SK-N-SH (cell line): ENCODE measurements at regions not wholly inside any gene's neighbourhood (a gene's known extent, or its start where the extent isn't known, plus 50 kb on each side); places are given as distances from the start of the nearest gene placed in this dataset.

Experiments
- CTCF ChIA-PET: fragments of 300-600, 350-600 bp; formaldehyde crosslinking; extraction: SDS; loops from one replicate; lab custom pipeline; 2021; lab: Yijun Ruan, JAX
- POLR2A ChIA-PET: fragments of 350-600 bp; sonication (Branson Sonifier 250); formaldehyde crosslinking; extraction: SDS; loops from one replicate; lab custom pipeline; 2020; ENCODE audit warnings: antibody characterized with exemption, inconsistent platforms; lab: Yijun Ruan, JAX
- DNase-seq: peaks from one replicate; pipeline ENCODE4 v3.0.0; 2012
- H2AFZ ChIP-seq: fragments of 200-600 bp; sonication (generic); 2 replicates; pipeline ENCODE4 v1.8.1; 2016; ENCODE audit warnings: antibody characterized with exemption, mild to moderate bottlenecking, low read depth
- H3F3A ChIP-seq: fragments of 200-600 bp; sonication (generic); replicated peaks from 2 replicates; pipeline ENCODE3; 2016; ENCODE audit warnings: antibody characterized with exemption, mild to moderate bottlenecking; ENCODE audit not compliant: insufficient read depth
- H3K27ac ChIP-seq, 2 experiments: fragments of 200-500 bp in 1 of 2; fragments of 200-600 bp in 1 of 2; sonication (Bioruptor generic) in 1 of 2; sonication (generic), shearing (Covaris generic) in 1 of 2; 2 replicates each; pipeline versions ENCODE4 v1.5.1 to v1.6.1; 2014 to 2016; ENCODE audit warnings: low read depth in 2 of 2, inconsistent platforms in 1 of 2, low read length in 1 of 2, mild to moderate bottlenecking in 1 of 2, mixed read lengths in 1 of 2
- H3K27me3 ChIP-seq: fragments of 200-600 bp; sonication (generic), shearing (Covaris generic); 2 replicates; pipeline ENCODE4 v1.6.1; 2016; ENCODE audit warnings: mixed run types; ENCODE audit not compliant: insufficient read depth
- H3K36me3 ChIP-seq, 2 experiments: fragments of 200-500 bp in 1 of 2; fragments of 200-600 bp in 1 of 2; sonication (Bioruptor generic) in 1 of 2; sonication (generic) in 1 of 2; replicated peaks in 1 of 2; 2 replicates each; pipeline versions ENCODE3 to v1.5.1; 2014 to 2016; ENCODE audit warnings: low read length in 1 of 2, mild to moderate bottlenecking in 1 of 2; ENCODE audit not compliant: insufficient read depth in 2 of 2, control insufficient read depth in 1 of 2
- H3K4me1 ChIP-seq, 2 experiments: fragments of 200-500 bp in 1 of 2; fragments of 200-600 bp in 1 of 2; sonication (Bioruptor generic) in 1 of 2; sonication (generic), shearing (Covaris generic) in 1 of 2; 2 replicates each; pipeline versions ENCODE4 v1.5.1 to v1.6.1; 2014 to 2016; ENCODE audit warnings: low read depth in 1 of 2, low read length in 1 of 2, mixed run types in 1 of 2; ENCODE audit not compliant: insufficient read depth in 2 of 2, control insufficient read depth in 1 of 2
- H3K4me2 ChIP-seq: fragments of 200-600 bp; sonication (generic), shearing (Covaris generic); 2 replicates; pipeline ENCODE4 v1.6.1; 2017; ENCODE audit warnings: mixed run types
- H3K4me3 ChIP-seq, 2 experiments: fragments of 200-500 bp in 1 of 2; fragments of 200-600 bp in 1 of 2; sonication (Bioruptor generic) in 1 of 2; sonication (generic), shearing (Covaris generic) in 1 of 2; 2 replicates each; pipeline versions ENCODE4 v1.5.1 to v1.8.1; 2014 to 2016; ENCODE audit warnings: low read depth in 2 of 2, inconsistent platforms in 1 of 2, low read length in 1 of 2, mild to moderate bottlenecking in 1 of 2, mixed read lengths in 1 of 2, moderate library complexity in 1 of 2
- H3K79me2 ChIP-seq: fragments of 200-600 bp; sonication (generic); 2 replicates; pipeline ENCODE4 v1.8.1; 2017; ENCODE audit warnings: mild to moderate bottlenecking; ENCODE audit not compliant: insufficient read depth
- H3K9ac ChIP-seq: fragments of 200-600 bp; sonication (generic); 2 replicates; pipeline ENCODE4 v1.6.1; 2017; ENCODE audit warnings: mixed run types
- H3K9me2 ChIP-seq: fragments of 200-600 bp; sonication (generic); 2 replicates; pipeline ENCODE4 v1.6.1; 2017; ENCODE audit warnings: mixed run types
- H3K9me3 ChIP-seq: fragments of 200-600 bp; sonication (generic); 2 replicates; pipeline ENCODE4 v1.6.1; 2017; ENCODE audit warnings: mixed run types, mild to moderate bottlenecking, moderate library complexity
- H4K20me1 ChIP-seq: fragments of 200-600 bp; sonication (generic); 2 replicates; pipeline ENCODE4 v1.6.1; 2017; ENCODE audit warnings: mild to moderate bottlenecking, mixed run types; ENCODE audit not compliant: insufficient read depth
- ELF1 ChIP-seq: IDR thresholded peaks from 2 replicates; pipeline ENCODE4 v1.4.0; 2012
- EP300 ChIP-seq, 2 experiments: IDR thresholded peaks; 2 replicates each; pipeline versions ENCODE4 v1.4.0 to v1.6.1; 2012; ENCODE audit warnings: borderline replicate concordance in 1 of 2, low read depth in 1 of 2, low read length in 1 of 2
- EZH2phosphoT487 ChIP-seq: fragments of 200-600 bp; sonication (generic); IDR thresholded peaks from 2 replicates; pipeline ENCODE4 v1.6.1; 2017; ENCODE audit warnings: low read depth, mixed run types, mild to moderate bottlenecking, antibody characterized with exemption, moderate library complexity, borderline replicate concordance
- FOXM1 ChIP-seq: IDR thresholded peaks from 2 replicates; pipeline ENCODE4 v1.4.0; 2012; ENCODE audit warnings: low read depth, mild to moderate bottlenecking
- IRF3 ChIP-seq: fragments of 150-350 bp; IDR thresholded peaks from 2 replicates; pipeline ENCODE4 v1.6.1; 2016; ENCODE audit warnings: mild to moderate bottlenecking, low read depth, low read length
- JUND ChIP-seq: IDR thresholded peaks from 2 replicates; pipeline ENCODE4 v1.4.0; 2012
- MAX ChIP-seq: IDR thresholded peaks from 2 replicates; pipeline ENCODE4 v1.4.0; 2012; ENCODE audit warnings: low read depth
- MEF2A ChIP-seq: IDR thresholded peaks from 2 replicates; pipeline ENCODE4 v1.4.0; 2012; ENCODE audit warnings: low read depth, borderline replicate concordance
- NFIC ChIP-seq: IDR thresholded peaks from 2 replicates; pipeline ENCODE4 v1.4.0; 2012; ENCODE audit warnings: borderline replicate concordance
- NRF1 ChIP-seq: IDR thresholded peaks from 2 replicates; pipeline ENCODE4 v1.6.1; 2012; ENCODE audit warnings: low read depth, mild to moderate bottlenecking, low read length
- PBX3 ChIP-seq: IDR thresholded peaks from 2 replicates; pipeline ENCODE4; 2012
- POLR2AphosphoS5 ChIP-seq: IDR thresholded peaks from 2 replicates; pipeline ENCODE4 v1.6.1; 2012; ENCODE audit warnings: low read depth, low read length
- RAD21 ChIP-seq: IDR thresholded peaks from 2 replicates; pipeline ENCODE4 v1.6.1; 2012; ENCODE audit warnings: mild to moderate bottlenecking, low read length
- TAF1 ChIP-seq: IDR thresholded peaks from 2 replicates; pipeline ENCODE4 v1.6.1; 2012; ENCODE audit warnings: low read depth, mild to moderate bottlenecking, low read length, moderate library complexity, borderline replicate concordance
- TCF12 ChIP-seq: IDR thresholded peaks from 2 replicates; pipeline ENCODE4 v1.4.0; 2012
- TEAD4 ChIP-seq: IDR thresholded peaks from 2 replicates; pipeline ENCODE4 v1.4.0; 2012; ENCODE audit warnings: mild to moderate bottlenecking, borderline replicate concordance; ENCODE audit not compliant: insufficient read depth
- USF1 ChIP-seq: IDR thresholded peaks from 2 replicates; pipeline ENCODE4 v1.4.0; 2012; ENCODE audit warnings: low read depth, borderline replicate concordance
- USF2 ChIP-seq: fragments of 150-350 bp; IDR thresholded peaks from 2 replicates; pipeline ENCODE4 v1.6.1; 2017; ENCODE audit warnings: antibody characterized with exemption, low read length, low read depth, borderline replicate concordance
- ZBTB33 ChIP-seq: IDR thresholded peaks from 2 replicates; pipeline ENCODE4 v1.4.0; 2012; ENCODE audit warnings: low read depth, borderline replicate concordance
- WGBS: methylation state at CpG from one replicate; pipeline ENCODE4 v1.1.6; 2017; ENCODE audit warnings: low lambda C conversion rate; 5-methylcytosine and 5-hydroxymethylcytosine counted together

- 11% methylated on average over 6 of the region's 6 CpGs for WGBS
- peaks cover 8% of the 10 kb centered on the region; the same call in 1 of the 2 replicates for H3K27me3 ChIP-seq
- POLR2A ChIA-PET = no interaction called here
These were observed 248.5 kb upstream of the CXXC4 start for GRCh38 chr4:104743215-104743653.

More at GRCh38 chr4:104743215-104743653, 248.5 kb upstream of the CXXC4 start:
- Histone ChIP-seq H2AFZ (no peak overlapping the region), H3K4me1 (no peaks in the 10 kb centered on the region), H3K4me3 (no peak overlapping the region), H3K9me3 (no peaks in the 10 kb centered on the region), H4K20me1 (no peaks in the 10 kb centered on the region), H3K9ac (no peak overlapping the region), H3K79me2 (no peaks in the 10 kb centered on the region), H3K9me2 (no peaks in the 10 kb centered on the region), H3K4me2 (no peak overlapping the region), H3F3A (no peaks in the 10 kb centered on the region), H3K27ac (no peak overlapping the region), H3K36me3 (no peaks in the 10 kb centered on the region)
- no peak for DNase-seq
- CTCF ChIA-PET = no interaction called here
- no peak for TF ChIP-seq NFIC
- no peak for TF ChIP-seq NRF1
- no peak for TF ChIP-seq RAD21
- TF ChIP-seq ELF1 = no peak
- TF ChIP-seq TCF12 = no peak
- no peak for TF ChIP-seq MAX
- TF ChIP-seq JUND = no peak
- no peak for TF ChIP-seq ZBTB33
- TF ChIP-seq PBX3 = no peak
- no peak for TF ChIP-seq TAF1
- TF ChIP-seq TEAD4 = no peak
- no peak for TF ChIP-seq EP300 (IDR thresholded peaks at IDR 0.05; ENCODE audit: borderline replicate concordance in 1 of 2, low read depth in 1 of 2, low read length in 1 of 2)
- TF ChIP-seq MEF2A = no peak
- TF ChIP-seq POLR2AphosphoS5 = no peak
- no peak for TF ChIP-seq USF2
- TF ChIP-seq USF1 = no peak
- no peak for TF ChIP-seq EZH2phosphoT487
- no peak for TF ChIP-seq IRF3
- no peak for TF ChIP-seq FOXM1
